Erythroblast (primary cell): ENCODE measurements at regions not wholly inside any gene's neighbourhood (a gene's known extent, or its start where the extent isn't known, plus 50 kb on each side); places are given as distances from the start of the nearest gene placed in this dataset.

Source experiments
- DNase-seq, 2 experiments: peaks; one replicate each; lab custom pipeline; 2025; lab: John Stamatoyannopoulos, UW
- GATA1 ChIP-seq: IDR thresholded peaks from 2 replicates; pipeline ENCODE4 v1.6.1; 2011; ENCODE audit warnings: low read depth, mild to moderate bottlenecking, control low read depth, low read length, moderate library complexity
- POLR2A ChIP-seq: IDR thresholded peaks from 2 replicates; pipeline ENCODE4 v1.6.1; 2011; ENCODE audit warnings: mild to moderate bottlenecking, low read length

GRCh38 chr6:101294676-101295075 lies 98.8 kb upstream of the GRIK2 start:
- no peak for DNase-seq
- no peak for TF ChIP-seq POLR2A
- no peak for TF ChIP-seq GATA1

GRCh38 chr6:101296169-101296960 lies 97.1 kb upstream of the GRIK2 start:
- TF ChIP-seq GATA1 (no peak), POLR2A (no peak)
- no peak for DNase-seq

- no peak for TF ChIP-seq GATA1
- no peak for TF ChIP-seq POLR2A
- DNase-seq: no peak
Measured at GRCh38 chr6:101302593-101302992, 90.9 kb upstream of the GRIK2 start.

DNA sequence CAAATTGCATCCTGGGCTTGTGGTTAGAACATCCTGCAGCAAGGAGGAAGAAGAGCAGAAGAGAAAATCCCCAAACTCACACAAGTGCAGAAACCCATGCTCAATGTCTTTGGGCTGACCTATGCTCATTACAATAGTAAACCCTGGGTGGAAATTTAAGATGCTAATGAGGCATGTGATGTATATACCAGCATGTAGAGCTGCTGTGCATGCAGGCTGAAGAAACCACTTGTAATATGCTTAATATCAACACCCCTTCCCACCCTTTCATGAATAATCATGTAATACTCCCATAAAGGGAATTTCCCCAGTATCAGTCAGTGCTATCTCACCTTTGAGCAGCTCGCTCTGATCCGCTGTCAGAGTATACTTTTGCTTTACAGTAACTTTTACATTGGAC lies 90.0 kb upstream of the GRIK2 start:
- TF ChIP-seq POLR2A: no peak
- no peak for TF ChIP-seq GATA1
- no peak for DNase-seq

GRCh38 chr6:101312652-101313051 lies 80.9 kb upstream of the GRIK2 start:
- DNase-seq: no peak
- TF ChIP-seq POLR2A: no peak

- no peak for DNase-seq
- TF ChIP-seq GATA1 (no peak), POLR2A (no peak)
Measured at GRCh38 chr6:101322921-101323320, 70.6 kb upstream of the GRIK2 start.

DNA sequence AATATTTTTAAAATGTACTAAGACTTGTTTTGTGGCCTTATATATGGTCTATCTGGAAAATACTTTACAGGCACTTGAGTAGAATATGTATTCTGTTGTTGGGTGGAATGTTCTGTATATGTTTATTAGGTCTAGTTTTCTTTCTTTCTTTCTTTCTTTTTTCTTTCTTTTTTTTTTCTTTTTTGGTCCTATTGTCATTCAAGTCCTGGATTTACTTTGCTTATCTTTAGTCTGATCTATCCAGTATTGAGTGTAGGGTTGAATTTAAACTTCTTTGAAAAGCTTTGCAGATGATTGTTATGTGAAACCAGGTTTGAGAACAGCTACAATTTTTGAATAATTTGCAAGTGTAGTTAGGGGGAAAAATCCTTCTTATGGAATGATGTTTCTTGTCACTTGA lies 67.1 kb upstream of the GRIK2 start:
- no peak for DNase-seq
- TF ChIP-seq POLR2A (no peak), GATA1 (no peak)

GRCh38 chr6:101341926-101342325 lies 51.6 kb upstream of the GRIK2 start:
- no peak for DNase-seq

More at GRCh38 chr6:101341926-101342325, 51.6 kb upstream of the GRIK2 start:
- TF ChIP-seq GATA1: no peak
